ENCODE measurements at regions not wholly inside any gene's neighbourhood (a gene's known extent, or its start where the extent isn't known, plus 50 kb on each side); places are given as distances from the start of the nearest gene placed in this dataset.

- Histone ChIP-seq H3K79me1 (ENCODE audit: insufficient read depth, low read depth, low read length, poor library complexity, severe bottlenecking) (no peaks in the 10 kb centered on the region), H4K20me1 (ENCODE audit: control insufficient read depth, insufficient read depth, insufficient read length) (no peaks in the 10 kb centered on the region), H3K14ac (ENCODE audit: insufficient read depth, low read length) (no peak overlapping the region), H2BK20ac (ENCODE audit: low read depth, low read length, poor library complexity, severe bottlenecking) (no peak overlapping the region), H3K27ac (ENCODE audit: insufficient read length, low read depth, low read length) (no peak overlapping the region), H2BK12ac (ENCODE audit: insufficient read length, low read depth, low read length) (no peak overlapping the region), H3K9me3 (ENCODE audit: control insufficient read depth, low read depth, low read length) (no peaks in the 10 kb centered on the region), H4K91ac (ENCODE audit: insufficient read length, low read depth, low read length) (no peak overlapping the region), H2BK15ac (ENCODE audit: low read depth, low read length) (no peak overlapping the region), H4K5ac (ENCODE audit: insufficient read length, low read depth, low read length) (peak overlapping the region; percentile 14), H3K4ac (ENCODE audit: low read depth, low read length) (no peak overlapping the region), H4K8ac (replicated peaks; ENCODE audit: insufficient read length, low read depth, low read length) (no peak overlapping the region), H3K23ac (ENCODE audit: insufficient read length, low read depth, low read length) (no peak overlapping the region), H3K56ac (ENCODE audit: insufficient read length, low read depth, low read length) (no peak overlapping the region), H3K27me3 (ENCODE audit: insufficient read depth, low read length) (no peaks in the 10 kb centered on the region), H3K9ac (ENCODE audit: extremely low read depth, insufficient read length, low read length) (no peak overlapping the region), H3K79me2 (ENCODE audit: insufficient read depth, low read length) (no peaks in the 10 kb centered on the region), H2AFZ (ENCODE audit: low read length) (no peak overlapping the region), H3K4me2 (ENCODE audit: insufficient read depth, insufficient read length, low read length) (no peak overlapping the region), H2AK5ac (ENCODE audit: insufficient read length, low read length) (no peak overlapping the region), H3K23me2 (ENCODE audit: insufficient read length, low read depth, low read length, poor library complexity, severe bottlenecking) (no peaks in the 10 kb centered on the region), H3K18ac (ENCODE audit: insufficient read length, low read depth, low read length) (no peak overlapping the region), H2BK120ac (ENCODE audit: low read depth, low read length, poor library complexity, severe bottlenecking) (no peak overlapping the region), H3K4me1 (ENCODE audit: insufficient read depth, low read length) (no peaks in the 10 kb centered on the region), H3T11ph (ENCODE audit: low read length) (no peak overlapping the region), H2BK5ac (ENCODE audit: insufficient read length, low read length) (no peak overlapping the region)
- no peak for DNase-seq
- Mint-ChIP-seq H3K27ac (no peak overlapping the region), H3K4me1 (peaks cover 12 to 16% of the 10 kb centered on the region in 2 experiments), H3K36me3 (ENCODE audit: insufficient read depth in 1 of 3, low read depth in 3 of 3) (no peaks in the 10 kb centered on the region), H3K27me3 (ENCODE audit: low read depth) (no peaks in the 10 kb centered on the region), H3K9me3 (no peaks in the 10 kb centered on the region), H3K4me3 (no peak overlapping the region)
- TF ChIP-seq CTCF (conservative IDR thresholded peaks at IDR 0.05) = no peak
- WGBS (ENCODE audit: extremely low coverage, insufficient read length, low lambda C conversion rate) = no CpG with 5 or more reads among the region's 12 CpGs
These were observed 153.4 kb upstream of the B3GAT1 start for GRCh38 chr11:134565343-134565891.
